ENCODE measurements at regions not wholly inside any gene's neighbourhood (a gene's known extent, or its start where the extent isn't known, plus 50 kb on each side); places are given as distances from the start of the nearest gene placed in this dataset.

- H3K4me3 ChIP-seq (ENCODE audit: low read depth, low read length), result no peak overlapping the region
- no peak for DNase-seq (ENCODE audit: low read depth)
- no peak for TF ChIP-seq CTCF (IDR thresholded peaks at IDR 0.05; ENCODE audit: low read depth, low read length, missing control alignments)
Measured at GRCh38 chr4:90069151-90069550, 58.0 kb upstream of the CCSER1 start.

- no peak for DNase-seq (ENCODE audit: low read depth)
- no peak overlapping the region for H3K4me3 ChIP-seq (ENCODE audit: low read depth, low read length)
- TF ChIP-seq CTCF (IDR thresholded peaks at IDR 0.05; ENCODE audit: low read depth, low read length, missing control alignments), result no peak
Measured at GRCh38 chr4:90071289-90072235, 55.6 kb upstream of the CCSER1 start.

- no peak for DNase-seq (ENCODE audit: low read depth)
- H3K4me3 ChIP-seq (ENCODE audit: low read depth, low read length), result no peak overlapping the region
- no peak for TF ChIP-seq CTCF (IDR thresholded peaks at IDR 0.05; ENCODE audit: low read depth, low read length, missing control alignments)
Measured at GRCh38 chr4:90074322-90074886, 52.8 kb upstream of the CCSER1 start.
